H1 (cell line): ENCODE measurements at regions not wholly inside any gene's neighbourhood (a gene's known extent, or its start where the extent isn't known, plus 50 kb on each side); places are given as distances from the start of the nearest gene placed in this dataset.

Experiments used
- CHD7 ChIP-seq: fragments of 300-600 bp; sonication (generic); IDR thresholded peaks from 2 replicates; pipeline ENCODE4 v1.7.1; 2012; ENCODE audit warnings: low read length, moderate library complexity, mild to moderate bottlenecking, inconsistent platforms; ENCODE audit not compliant: insufficient replicate concordance
- EGR1 ChIP-seq: IDR thresholded peaks from 2 replicates; pipeline ENCODE4 v1.6.1; 2011; ENCODE audit warnings: low read depth, low read length, borderline replicate concordance

GRCh38 chr3:187850258-187850921 is 105.1 kb upstream of the BCL6 start (continued):
- TF ChIP-seq CHD7 = no peak
- TF ChIP-seq EGR1 = no peak
